GM12874 (cell line): ENCODE measurements at regions not wholly inside any gene's neighbourhood (a gene's known extent, or its start where the extent isn't known, plus 50 kb on each side); places are given as distances from the start of the nearest gene placed in this dataset.

ENCODE experiments used
- TF ChIP-seq, protein P1 (sequence below): IDR thresholded peaks from 2 replicates; pipeline ENCODE4 v1.5.1; 2011; ENCODE audit warnings: low read depth, mild to moderate bottlenecking, control low read depth, low read length, moderate library complexity; ENCODE audit not compliant: insufficient read depth

DNA sequence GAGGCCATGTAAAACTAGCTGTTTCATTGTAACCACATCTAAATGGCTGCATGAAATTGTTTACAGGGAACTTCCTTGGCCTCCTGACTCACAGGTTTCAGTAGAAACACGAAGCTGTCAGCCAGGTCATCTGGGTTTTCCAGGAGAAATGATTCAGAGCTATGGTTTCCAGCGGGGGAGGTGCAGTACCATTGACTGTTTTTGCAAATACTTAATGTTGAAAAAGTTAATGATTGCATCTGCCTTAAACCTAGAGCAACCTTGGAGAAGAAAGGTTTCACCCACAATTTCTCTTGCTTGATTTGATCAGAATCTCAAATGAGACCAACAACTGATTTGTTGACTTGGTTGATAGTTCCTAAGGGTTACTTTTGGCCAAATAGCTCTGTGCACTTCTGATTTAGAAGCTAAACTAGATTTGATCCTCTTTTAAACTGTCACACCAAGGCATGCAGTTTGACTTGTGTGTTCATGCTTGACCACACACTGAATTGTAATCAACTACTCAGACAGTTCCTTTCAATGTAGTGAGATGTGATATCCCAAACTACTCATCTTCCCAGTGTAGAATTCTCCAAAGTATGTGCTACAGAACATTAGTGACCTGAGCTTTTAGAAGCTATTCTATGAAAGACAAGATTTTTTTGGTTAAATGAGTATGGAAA is 193.5 kb upstream of the CHST9 start:
- TF ChIP-seq, protein P1, sequence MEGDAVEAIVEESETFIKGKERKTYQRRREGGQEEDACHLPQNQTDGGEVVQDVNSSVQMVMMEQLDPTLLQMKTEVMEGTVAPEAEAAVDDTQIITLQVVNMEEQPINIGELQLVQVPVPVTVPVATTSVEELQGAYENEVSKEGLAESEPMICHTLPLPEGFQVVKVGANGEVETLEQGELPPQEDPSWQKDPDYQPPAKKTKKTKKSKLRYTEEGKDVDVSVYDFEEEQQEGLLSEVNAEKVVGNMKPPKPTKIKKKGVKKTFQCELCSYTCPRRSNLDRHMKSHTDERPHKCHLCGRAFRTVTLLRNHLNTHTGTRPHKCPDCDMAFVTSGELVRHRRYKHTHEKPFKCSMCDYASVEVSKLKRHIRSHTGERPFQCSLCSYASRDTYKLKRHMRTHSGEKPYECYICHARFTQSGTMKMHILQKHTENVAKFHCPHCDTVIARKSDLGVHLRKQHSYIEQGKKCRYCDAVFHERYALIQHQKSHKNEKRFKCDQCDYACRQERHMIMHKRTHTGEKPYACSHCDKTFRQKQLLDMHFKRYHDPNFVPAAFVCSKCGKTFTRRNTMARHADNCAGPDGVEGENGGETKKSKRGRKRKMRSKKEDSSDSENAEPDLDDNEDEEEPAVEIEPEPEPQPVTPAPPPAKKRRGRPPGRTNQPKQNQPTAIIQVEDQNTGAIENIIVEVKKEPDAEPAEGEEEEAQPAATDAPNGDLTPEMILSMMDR, result no peak

DNA sequence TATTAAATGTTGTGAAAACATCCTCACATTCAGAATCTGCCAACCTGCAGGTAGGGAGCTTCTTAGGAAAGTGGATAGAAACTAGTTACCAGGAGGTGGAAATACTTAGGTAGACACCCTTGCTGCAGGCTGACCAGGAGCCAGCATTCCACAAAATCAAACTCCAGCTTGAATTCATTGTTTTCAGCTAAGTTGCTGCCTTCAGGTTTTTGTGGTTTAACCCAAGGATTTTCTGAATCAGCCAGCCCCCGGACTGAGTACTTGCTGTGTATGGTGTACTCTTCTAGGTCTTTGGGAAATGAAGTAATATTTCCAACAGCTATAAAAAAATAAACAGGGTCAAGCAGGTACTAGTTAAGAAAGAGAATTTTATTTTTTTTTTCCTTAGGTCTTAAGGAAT is 192.1 kb upstream of the CHST9 start:
- TF ChIP-seq, protein P1, result no peak

DNA sequence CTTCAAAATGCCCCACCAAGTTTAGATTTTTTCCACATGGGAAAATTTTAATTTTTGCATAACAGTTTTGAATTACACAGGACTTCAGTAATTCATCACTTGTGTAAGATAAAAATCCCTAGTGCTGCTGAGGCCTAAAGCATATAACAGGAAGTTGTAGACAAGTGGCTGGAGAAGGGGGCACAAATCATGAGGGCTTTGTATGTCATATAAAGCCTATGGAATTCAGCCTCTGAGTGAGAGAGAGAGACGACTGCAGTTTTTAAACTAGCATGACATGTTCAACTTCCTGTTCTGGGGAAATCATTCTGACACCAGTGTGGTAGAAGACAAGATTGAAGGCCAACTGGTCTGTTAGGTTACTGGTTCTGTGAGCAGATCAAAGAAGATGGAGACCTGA is 187.3 kb upstream of the CHST9 start:
- TF ChIP-seq, protein P1, result no peak

DNA sequence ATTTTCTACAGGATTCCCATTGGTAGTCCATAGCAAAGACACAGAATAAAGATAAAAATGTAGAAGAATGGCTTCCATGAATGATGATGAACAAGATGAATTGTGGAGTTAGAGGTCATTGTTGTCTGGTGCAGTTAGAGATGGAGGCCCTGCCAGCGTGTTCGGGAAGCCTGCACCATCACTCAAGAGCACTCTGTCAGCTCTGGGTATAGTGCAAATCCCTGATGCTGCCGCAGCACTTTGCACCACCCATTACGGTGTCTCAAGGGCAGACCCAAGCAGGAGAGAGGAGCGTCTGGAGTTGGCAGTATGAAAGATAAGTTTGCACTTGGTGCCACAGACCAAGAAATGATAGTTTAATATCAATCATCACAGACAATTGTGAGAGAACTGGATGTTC is 181.6 kb upstream of the CHST9 start:
- TF ChIP-seq, protein P1, result no peak

DNA sequence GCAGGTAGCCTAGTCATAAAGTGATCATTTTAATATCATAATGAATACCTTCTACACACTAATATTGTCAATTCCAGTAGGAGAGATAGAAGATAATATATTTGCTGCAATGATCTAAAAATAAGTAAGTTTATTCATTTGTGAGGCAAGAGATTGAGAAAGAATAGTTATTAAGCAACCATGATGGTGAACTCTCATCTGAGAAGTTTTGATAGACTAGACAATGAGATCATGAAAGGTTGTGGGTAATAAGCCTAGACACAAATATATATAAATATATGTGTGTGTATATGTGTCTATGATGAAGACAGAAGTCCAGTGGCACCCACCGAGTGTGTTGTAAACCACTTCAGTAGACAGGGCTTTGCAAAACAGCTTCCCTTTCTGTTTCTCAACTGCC is 181.0 kb upstream of the CHST9 start:
- TF ChIP-seq, protein P1, result no peak

DNA sequence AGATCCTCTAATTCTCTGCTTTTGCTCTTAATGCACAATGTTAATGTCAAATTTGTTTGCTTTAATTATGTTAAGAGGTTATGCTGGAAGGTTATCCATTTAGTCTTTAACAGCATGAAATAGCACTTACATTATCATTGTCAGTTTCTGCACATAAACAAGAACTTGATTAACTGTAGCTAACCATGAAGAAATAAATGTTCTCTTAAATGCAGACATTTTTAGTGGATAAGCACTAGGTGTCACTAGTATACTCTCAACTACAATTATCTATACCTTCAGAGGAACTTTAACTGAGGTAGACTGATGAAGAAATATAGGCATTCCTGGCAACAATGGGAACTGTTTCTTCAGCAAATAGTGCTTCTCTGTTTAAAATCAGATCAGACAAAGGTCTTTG is 178.8 kb upstream of the CHST9 start:
- TF ChIP-seq, protein P1, result no peak

DNA sequence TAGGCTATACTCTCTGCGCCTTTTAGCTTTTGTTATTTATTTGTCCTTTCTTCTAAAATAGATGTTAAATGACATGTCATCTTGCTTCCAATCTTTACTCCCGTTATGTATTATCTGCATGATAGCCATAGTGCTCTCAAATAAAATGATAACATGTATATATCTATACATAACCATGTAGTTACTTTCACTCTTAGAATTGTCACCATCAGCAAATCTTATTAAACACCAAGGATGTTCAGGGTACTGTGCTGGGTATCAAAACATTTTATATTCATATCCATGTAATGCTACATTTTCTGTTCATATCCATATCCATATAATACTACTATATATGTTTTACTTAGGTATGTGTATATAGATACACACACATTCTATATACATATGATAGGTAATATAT is 176.4 kb upstream of the CHST9 start:
- TF ChIP-seq, protein P1, result no peak
